Right atrium auricular region (tissue), 2 donors: ENCODE measurements at regions not wholly inside any gene's neighbourhood (a gene's known extent, or its start where the extent isn't known, plus 50 kb on each side); places are given as distances from the start of the nearest gene placed in this dataset.

ENCODE experiments used
- DNase-seq: peaks from one replicate; pipeline ENCODE4 v3.0.0-alpha.2; 2019; ENCODE audit warnings: low spot score
- H3K27ac ChIP-seq, 2 donors: fragments of 200-600 bp; sonication (generic); 1 replicate in 1 of 2; 2 replicates in 1 of 2; pipeline ENCODE4 v1.5.1; 2016 to 2019
- H3K27me3 ChIP-seq, 2 donors: fragments of 200-600 bp; sonication (generic); one replicate each; pipeline versions ENCODE4 v1.5.1 to v1.6.0; 2017 to 2019
- H3K36me3 ChIP-seq: fragments of 200-600 bp; sonication (generic); one replicate; pipeline ENCODE4 v1.5.1; 2016
- H3K4me1 ChIP-seq, 2 donors: fragments of 200-600 bp; sonication (generic); one replicate each; pipeline versions ENCODE4 v1.5.1 to v1.6.0; 2017 to 2019
- H3K4me3 ChIP-seq, 2 donors: fragments of 200-600 bp; sonication (generic); 1 replicate in 1 of 2; 2 replicates in 1 of 2; pipeline ENCODE4 v1.5.1; 2017 to 2019; ENCODE audit warnings: mild to moderate bottlenecking in 1 of 2, moderate library complexity in 1 of 2
- H3K9me3 ChIP-seq, 2 donors: fragments of 200-600 bp; sonication (generic); one replicate each; pipeline ENCODE4 v1.5.1; 2019
- CTCF ChIP-seq, 2 donors: fragments of 200-600 bp; sonication (generic); IDR thresholded peaks; one replicate each; pipeline ENCODE4 v1.5.1; 2019; ENCODE audit warnings: antibody characterized with exemption in 2 of 2

DNA sequence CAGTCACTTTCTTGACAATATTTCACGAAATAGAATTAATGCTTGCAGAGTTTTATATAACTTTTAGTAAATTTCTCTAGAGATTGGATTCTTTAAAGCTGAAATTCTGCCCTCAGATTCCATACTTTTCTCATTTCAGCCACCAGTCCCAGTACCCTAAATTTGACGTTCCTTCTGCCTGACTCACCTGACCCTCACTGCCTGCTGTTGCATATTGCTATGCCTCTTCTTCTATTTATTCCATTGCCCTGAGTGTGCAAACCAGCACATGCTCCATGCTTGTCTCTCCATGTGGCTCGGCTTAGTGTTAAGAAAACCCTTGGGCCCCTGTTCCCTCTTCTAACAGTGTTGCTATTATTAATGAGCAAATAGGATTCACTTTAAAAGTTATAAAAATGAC is 533.3 kb downstream of the LRFN5 start:
- Histone ChIP-seq H3K4me3 (no peak overlapping the region), H3K9me3 (no peaks in the 10 kb centered on the region), H3K27me3 (no peaks in the 10 kb centered on the region), H3K36me3 (no peaks in the 10 kb centered on the region), H3K27ac (no peak overlapping the region), H3K4me1 (no peaks in the 10 kb centered on the region)
- DNase-seq = no peak
- TF ChIP-seq CTCF (IDR thresholded peaks at IDR 0.05) = no peak

- no peaks in the 10 kb centered on the region for H3K36me3 ChIP-seq
- H3K27me3 ChIP-seq = no peaks in the 10 kb centered on the region
- no peaks in the 10 kb centered on the region for H3K9me3 ChIP-seq
- no peak for TF ChIP-seq CTCF (IDR thresholded peaks at IDR 0.05)
- no peak for DNase-seq
- no peak overlapping the region for H3K27ac ChIP-seq
- H3K4me1 ChIP-seq = no peaks in the 10 kb centered on the region
- H3K4me3 ChIP-seq = no peak overlapping the region
Measured at GRCh38 chr14:42138406-42138805, 531.7 kb downstream of the LRFN5 start.

DNA sequence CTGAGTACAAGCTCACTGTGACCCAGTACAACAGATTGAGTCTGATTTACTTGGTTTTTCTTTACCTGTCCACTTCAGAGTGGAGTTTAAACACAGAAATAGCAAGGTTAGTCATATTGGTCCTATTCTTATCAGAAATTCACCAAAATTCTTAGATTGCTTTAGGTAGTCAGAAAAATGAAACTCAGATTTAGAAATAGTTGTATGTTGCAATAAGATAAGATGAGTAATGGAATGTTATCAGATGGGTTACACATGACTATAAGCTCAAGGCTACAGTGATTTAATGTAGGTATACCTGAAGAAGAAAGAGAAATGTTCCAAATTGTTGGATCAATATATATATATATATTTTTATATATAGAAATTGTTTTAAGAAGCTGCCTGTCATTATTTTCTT is 524.1 kb downstream of the LRFN5 start:
- H3K27me3 ChIP-seq = no peaks in the 10 kb centered on the region
- H3K36me3 ChIP-seq = no peaks in the 10 kb centered on the region
- H3K9me3 ChIP-seq = no peaks in the 10 kb centered on the region
- no peak for DNase-seq
- no peak overlapping the region for H3K4me3 ChIP-seq
- H3K4me1 ChIP-seq = no peaks in the 10 kb centered on the region
- TF ChIP-seq CTCF (IDR thresholded peaks at IDR 0.05) = no peak
- H3K27ac ChIP-seq = no peak overlapping the region

DNA sequence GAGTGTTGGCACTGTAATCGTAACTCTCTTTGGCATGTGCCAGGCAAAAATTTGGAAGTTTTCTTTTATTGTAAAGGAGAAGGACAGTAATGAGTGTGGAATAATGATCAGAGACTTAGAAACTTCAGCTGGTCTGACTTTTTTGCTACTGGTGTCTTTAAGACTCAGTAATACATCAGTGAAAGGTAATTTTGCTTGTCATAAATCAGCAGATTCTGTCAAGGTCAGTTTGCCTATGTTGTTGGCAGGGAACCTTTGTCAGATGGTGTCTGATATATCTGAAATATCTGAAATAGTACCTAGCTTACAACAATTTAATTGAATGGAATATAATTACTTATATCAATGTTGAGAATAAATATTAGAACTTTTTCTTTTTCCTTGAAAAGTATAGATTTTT is 516.9 kb downstream of the LRFN5 start:
- Histone ChIP-seq H3K27me3 (no peaks in the 10 kb centered on the region), H3K4me3 (no peak overlapping the region), H3K36me3 (no peaks in the 10 kb centered on the region), H3K4me1 (no peaks in the 10 kb centered on the region), H3K9me3 (no peaks in the 10 kb centered on the region), H3K27ac (no peak overlapping the region)
- DNase-seq = no peak
- TF ChIP-seq CTCF (IDR thresholded peaks at IDR 0.05) = no peak

DNA sequence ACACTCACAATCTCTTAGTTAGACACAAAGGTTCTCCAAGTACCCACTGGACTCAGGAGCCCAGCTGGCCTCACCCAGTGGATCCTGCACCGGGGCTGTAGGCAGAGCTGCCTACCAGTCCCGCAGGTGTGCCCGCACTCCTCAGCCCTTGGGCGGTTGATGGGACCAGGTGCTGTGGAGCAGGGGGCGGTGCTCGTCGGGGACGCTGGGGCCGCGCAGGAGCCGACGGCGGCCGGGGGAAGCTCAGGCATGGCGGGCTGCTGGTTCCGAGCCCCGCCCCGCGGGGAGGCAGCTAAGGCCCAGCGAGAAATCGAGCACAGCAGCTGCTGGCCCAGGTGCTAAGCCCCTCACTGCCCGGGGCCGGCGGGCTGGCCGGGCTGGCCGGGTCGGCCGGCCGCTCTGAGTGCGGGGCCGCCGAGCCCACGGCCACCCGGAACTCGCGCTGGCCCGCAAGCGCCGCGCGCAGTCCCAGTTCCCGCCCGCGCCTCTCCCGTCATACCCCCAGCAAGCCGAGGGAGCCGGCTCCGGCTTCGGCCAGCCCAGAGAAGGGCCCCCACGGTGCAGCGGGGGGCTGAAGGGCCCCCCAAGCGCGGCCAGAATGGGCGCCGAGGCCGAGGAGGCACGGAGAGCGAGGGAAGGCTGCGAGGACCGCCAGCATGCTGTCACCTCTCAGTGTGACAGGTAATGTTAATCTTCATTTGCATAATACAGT is 506.8 kb downstream of the LRFN5 start:
- Histone ChIP-seq H3K4me1 (no peaks in the 10 kb centered on the region), H3K27ac (no peak overlapping the region), H3K4me3 (no peak overlapping the region), H3K27me3 (no peaks in the 10 kb centered on the region), H3K36me3 (no peaks in the 10 kb centered on the region), H3K9me3 (peaks cover 0 to 27% of the 10 kb centered on the region in 2 donors)
- TF ChIP-seq CTCF (IDR thresholded peaks at IDR 0.05) = no peak
- no peak for DNase-seq

- no peaks in the 10 kb centered on the region for H3K4me1 ChIP-seq
- DNase-seq = no peak
- no peak for TF ChIP-seq CTCF (IDR thresholded peaks at IDR 0.05)
- no peaks in the 10 kb centered on the region for H3K27me3 ChIP-seq
- H3K9me3 ChIP-seq = peaks cover 0 to 27% of the 10 kb centered on the region in 2 donors
- H3K36me3 ChIP-seq = no peaks in the 10 kb centered on the region
- H3K4me3 ChIP-seq = no peak overlapping the region
- H3K27ac ChIP-seq = no peak overlapping the region
Measured at GRCh38 chr14:42112108-42112507, 505.4 kb downstream of the LRFN5 start.
